ENCODE measurements at regions not wholly inside any gene's neighbourhood (a gene's known extent, or its start where the extent isn't known, plus 50 kb on each side); places are given as distances from the start of the nearest gene placed in this dataset.
"Not testable (repeated sequence)": the region's sequence is repeated elsewhere in the genome, so short reads cannot be mapped to it uniquely, and the experiment has no call there.

DNA sequence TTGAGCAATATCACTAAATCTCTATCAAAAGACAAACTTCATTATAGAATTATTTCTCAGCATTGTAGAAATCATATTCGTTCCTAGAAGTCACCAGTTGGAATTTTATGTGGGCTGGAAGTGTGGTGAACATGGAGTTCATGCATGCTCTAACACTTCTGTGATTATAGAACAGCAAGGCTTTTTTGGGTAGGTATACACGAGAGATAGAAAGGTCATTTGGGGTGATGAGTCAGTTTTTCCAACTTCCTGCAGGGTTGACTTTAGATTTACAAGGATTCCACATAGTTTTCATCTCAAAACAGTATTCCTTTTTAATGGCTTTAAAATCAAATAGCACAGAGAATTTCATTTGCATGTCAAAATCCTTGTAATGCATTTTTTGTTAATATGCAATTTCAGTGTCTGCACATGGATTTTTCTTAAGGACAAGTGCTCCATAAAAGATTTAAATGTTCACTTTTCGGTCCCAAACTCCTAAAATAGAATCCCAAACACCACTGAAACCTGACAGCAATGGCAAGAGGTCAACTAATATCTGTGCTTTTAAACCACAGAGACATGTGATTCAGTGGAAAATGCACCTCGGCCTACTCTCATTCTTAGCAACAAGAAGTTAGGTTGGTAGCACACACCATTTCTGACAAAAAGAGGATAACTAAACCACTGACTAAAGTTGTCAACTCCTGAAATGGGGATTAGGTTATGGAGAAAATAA, 211.0 kb downstream of the MOXD1 start:
- peak; percentile 40 for DNase-seq (ENCODE audit: extremely low read depth, low read depth)
- TF ChIP-seq, protein P1, sequence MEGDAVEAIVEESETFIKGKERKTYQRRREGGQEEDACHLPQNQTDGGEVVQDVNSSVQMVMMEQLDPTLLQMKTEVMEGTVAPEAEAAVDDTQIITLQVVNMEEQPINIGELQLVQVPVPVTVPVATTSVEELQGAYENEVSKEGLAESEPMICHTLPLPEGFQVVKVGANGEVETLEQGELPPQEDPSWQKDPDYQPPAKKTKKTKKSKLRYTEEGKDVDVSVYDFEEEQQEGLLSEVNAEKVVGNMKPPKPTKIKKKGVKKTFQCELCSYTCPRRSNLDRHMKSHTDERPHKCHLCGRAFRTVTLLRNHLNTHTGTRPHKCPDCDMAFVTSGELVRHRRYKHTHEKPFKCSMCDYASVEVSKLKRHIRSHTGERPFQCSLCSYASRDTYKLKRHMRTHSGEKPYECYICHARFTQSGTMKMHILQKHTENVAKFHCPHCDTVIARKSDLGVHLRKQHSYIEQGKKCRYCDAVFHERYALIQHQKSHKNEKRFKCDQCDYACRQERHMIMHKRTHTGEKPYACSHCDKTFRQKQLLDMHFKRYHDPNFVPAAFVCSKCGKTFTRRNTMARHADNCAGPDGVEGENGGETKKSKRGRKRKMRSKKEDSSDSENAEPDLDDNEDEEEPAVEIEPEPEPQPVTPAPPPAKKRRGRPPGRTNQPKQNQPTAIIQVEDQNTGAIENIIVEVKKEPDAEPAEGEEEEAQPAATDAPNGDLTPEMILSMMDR (IDR thresholded peaks at IDR 0.05; ENCODE audit: low read depth, low read length): no peak

DNA sequence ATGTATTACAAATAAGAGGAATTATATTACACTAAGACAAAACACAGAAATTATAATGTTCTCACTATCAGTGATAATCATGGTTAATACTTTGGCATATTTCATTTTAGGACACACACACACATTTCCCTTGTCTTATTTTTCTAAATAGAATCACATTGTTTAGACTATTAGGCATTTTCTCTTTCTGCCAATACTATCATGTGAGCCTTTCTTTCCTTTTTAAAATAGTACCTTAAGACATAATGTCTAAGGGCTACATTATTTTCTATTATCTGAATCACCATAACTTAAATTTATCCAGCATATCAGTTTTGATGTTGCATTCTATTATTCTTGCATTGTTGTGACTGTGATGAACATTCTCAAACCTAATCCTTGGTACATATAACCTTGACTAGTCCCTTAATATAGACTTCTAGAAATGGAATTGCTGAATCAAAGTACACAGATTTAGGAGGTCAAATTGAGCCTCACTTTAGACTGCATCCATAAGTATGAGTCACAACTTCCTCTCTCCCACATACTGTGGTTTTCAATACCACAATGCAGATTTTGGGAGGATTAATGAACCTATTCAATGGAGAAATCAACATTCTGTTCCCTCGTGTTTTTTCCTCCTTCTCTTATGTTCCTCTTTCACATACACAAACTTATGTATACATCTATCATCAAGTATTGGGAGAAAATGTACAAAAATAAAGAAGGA, 212.6 kb downstream of the MOXD1 start:
- no peak for DNase-seq (ENCODE audit: extremely low read depth, low read depth)
- TF ChIP-seq, protein P1 (IDR thresholded peaks at IDR 0.05; ENCODE audit: low read depth, low read length): no peak

DNA sequence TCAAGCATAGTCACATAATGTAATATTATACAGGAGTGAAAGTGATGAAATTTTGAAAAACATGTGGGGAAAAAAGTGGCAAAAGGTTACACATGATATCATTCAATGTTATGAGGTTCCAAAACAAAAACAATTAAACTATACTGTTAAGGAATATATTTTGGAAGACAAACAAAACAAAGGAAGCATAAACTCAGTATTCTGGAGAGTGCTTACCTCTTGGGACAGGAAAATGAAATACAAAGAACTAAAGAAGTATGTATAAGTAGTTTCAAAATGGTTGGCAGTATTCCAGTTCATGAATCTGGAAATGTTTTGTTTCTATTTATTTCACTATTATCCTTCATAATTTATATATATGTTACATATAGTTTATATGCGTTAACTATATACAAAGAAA, 213.5 kb downstream of the MOXD1 start:
- DNase-seq (ENCODE audit: extremely low read depth, low read depth): no peak
- TF ChIP-seq, protein P1 (IDR thresholded peaks at IDR 0.05; ENCODE audit: low read depth, low read length): no peak

DNA sequence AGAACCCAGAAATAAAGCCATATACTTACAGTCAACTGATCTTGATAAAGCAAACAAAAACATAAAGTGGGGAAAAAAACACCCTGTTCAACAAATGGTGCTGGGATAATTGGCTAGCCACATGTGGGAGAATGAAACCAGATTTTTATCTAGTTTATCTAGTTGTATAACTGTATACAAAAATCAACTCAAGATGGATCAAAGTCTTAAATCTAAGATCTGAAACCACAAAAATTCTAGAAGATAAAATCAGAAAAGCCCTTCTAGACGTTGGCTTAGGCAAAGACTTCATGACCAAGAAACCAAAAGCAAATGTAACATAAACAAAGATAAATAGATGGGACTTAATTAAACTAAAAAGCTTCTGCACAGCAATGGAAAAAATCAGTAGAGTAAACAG, 216.3 kb downstream of the MOXD1 start:
- DNase-seq (ENCODE audit: extremely low read depth, low read depth): not testable (repeated sequence)

DNA sequence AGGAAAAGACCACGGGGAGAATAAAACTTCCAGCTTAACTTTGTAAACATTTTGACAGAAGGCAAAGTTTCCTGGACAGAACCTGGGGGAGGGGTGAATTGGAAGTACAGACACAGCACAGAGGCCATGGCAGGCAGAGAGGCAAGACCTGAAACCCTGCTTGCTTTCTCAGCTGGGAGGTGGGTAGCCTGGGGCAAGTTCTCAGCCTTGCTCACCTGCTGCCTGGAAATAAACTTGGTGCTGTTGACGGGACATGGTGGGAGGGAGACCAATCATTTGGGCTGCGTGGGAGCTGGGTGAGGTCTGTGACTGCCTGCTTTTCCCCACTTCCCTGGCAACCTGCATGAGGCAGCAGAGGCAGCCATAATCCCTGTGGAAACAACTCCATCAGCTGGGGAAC, 221.3 kb downstream of the MOXD1 start:
- no peak for DNase-seq (ENCODE audit: extremely low read depth, low read depth)
- TF ChIP-seq, protein P1 (IDR thresholded peaks at IDR 0.05; ENCODE audit: low read depth, low read length): no peak

DNA sequence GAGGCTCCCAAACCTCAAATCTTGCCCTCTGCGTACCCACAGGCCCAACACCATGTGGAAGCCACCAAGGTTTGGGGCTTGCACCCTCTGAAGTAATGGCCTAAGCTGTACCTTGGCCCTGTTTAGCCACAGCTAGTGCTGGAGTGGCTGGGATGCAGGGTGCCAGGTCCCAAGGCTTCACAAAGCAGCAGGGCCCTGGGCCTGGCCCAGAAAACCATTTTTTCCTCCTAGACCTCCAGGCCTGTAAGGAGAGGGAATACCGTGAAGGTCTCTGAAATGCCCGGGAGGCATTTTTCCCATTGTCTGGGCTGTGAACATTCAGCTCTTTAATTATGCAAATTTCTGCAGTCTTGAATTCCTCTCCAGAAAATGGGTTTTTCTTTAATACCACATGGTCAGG, 223.7 kb upstream of the CCN2 start:
- no peak for DNase-seq (ENCODE audit: extremely low read depth, low read depth)
- TF ChIP-seq, protein P1 (IDR thresholded peaks at IDR 0.05; ENCODE audit: low read depth, low read length): no peak

DNA sequence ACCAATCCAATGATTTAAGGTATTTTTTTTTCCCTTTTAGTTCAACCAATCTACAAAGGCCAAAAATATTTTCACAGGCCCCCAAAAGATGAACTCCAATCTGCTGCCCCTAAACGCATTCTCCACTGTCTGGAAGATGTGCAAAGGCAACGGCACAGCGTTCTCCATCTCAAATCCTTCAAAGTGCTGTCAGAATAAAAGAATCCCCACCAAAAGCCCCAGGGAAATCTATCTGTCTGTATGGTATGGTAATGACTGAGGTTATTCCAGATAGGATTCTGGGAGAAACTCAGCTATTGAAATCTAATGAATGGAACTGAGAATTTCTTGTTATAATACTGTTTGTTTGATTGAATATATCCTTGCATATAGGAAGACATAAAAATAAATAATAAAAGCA, 217.8 kb upstream of the CCN2 start:
- TF ChIP-seq, protein P1 (IDR thresholded peaks at IDR 0.05; ENCODE audit: low read depth, low read length): no peak
- no peak for DNase-seq (ENCODE audit: extremely low read depth, low read depth)
